Neutrophil (primary cell): ENCODE measurements at regions not wholly inside any gene's neighbourhood (a gene's known extent, or its start where the extent isn't known, plus 50 kb on each side); places are given as distances from the start of the nearest gene placed in this dataset.

ENCODE experiments used
- H3K27ac ChIP-seq: fragments of 200-600 bp; sonication (generic); 2 replicates; pipeline ENCODE4 v1.5.1; 2016; ENCODE audit warnings: mild to moderate bottlenecking, moderate library complexity
- H3K27me3 ChIP-seq: fragments of 200-600 bp; sonication (generic); 2 replicates; pipeline ENCODE4 v1.6.0; 2016; ENCODE audit warnings: mild to moderate bottlenecking
- H3K36me3 ChIP-seq: fragments of 200-600 bp; sonication (generic); 2 replicates; pipeline ENCODE4 v1.5.1; 2017
- H3K4me1 ChIP-seq, 2 experiments: fragments of 200-600 bp in 1 of 2; sonication (generic) in 1 of 2; 1 replicate in 1 of 2; 2 replicates in 1 of 2; pipeline versions ENCODE4 v1.5.1 to v1.6.1; 2013 to 2016; ENCODE audit warnings: low read depth in 1 of 2, low read length in 1 of 2, mild to moderate bottlenecking in 1 of 2, moderate library complexity in 1 of 2; ENCODE audit not compliant: control insufficient read depth in 1 of 2, insufficient read depth in 1 of 2
- H3K4me3 ChIP-seq, 2 experiments: fragments of 200-600 bp in 1 of 2; sonication (generic) in 1 of 2; 1 replicate in 1 of 2; 2 replicates in 1 of 2; pipeline ENCODE4 v1.5.1; 2013 to 2016; ENCODE audit warnings: low read depth in 1 of 2, low read length in 1 of 2, mild to moderate bottlenecking in 1 of 2, moderate library complexity in 1 of 2
- H3K9me3 ChIP-seq: fragments of 200-600 bp; sonication (generic); 2 replicates; pipeline ENCODE4 v1.5.1; 2016
- CTCF ChIP-seq: fragments of 200-600 bp; sonication (generic); IDR thresholded peaks from 2 replicates; pipeline ENCODE4 v1.5.1; 2016; ENCODE audit warnings: antibody characterized with exemption

- no peak overlapping the region for H3K4me3 ChIP-seq
- H3K27ac ChIP-seq: no peak overlapping the region
- no peaks in the 10 kb centered on the region for H3K27me3 ChIP-seq
- H3K4me1 ChIP-seq: no peaks in the 10 kb centered on the region
- no peaks in the 10 kb centered on the region for H3K9me3 ChIP-seq
- no peaks in the 10 kb centered on the region for H3K36me3 ChIP-seq
- TF ChIP-seq CTCF: no peak
Measured at GRCh38 chr9:18240213-18240612, 233.7 kb upstream of the ADAMTSL1 start.

GRCh38 chr9:18245911-18246310 lies 228.0 kb upstream of the ADAMTSL1 start:
- H3K9me3 ChIP-seq: no peaks in the 10 kb centered on the region
- no peak for TF ChIP-seq CTCF
- H3K27me3 ChIP-seq: no peaks in the 10 kb centered on the region
- H3K27ac ChIP-seq: no peak overlapping the region
- no peaks in the 10 kb centered on the region for H3K36me3 ChIP-seq
- H3K4me1 ChIP-seq: no peaks in the 10 kb centered on the region
- H3K4me3 ChIP-seq: no peak overlapping the region

GRCh38 chr9:18250053-18250452 lies 223.9 kb upstream of the ADAMTSL1 start:
- TF ChIP-seq CTCF: no peak
- no peak overlapping the region for H3K4me3 ChIP-seq
- H3K27ac ChIP-seq: no peak overlapping the region
- H3K27me3 ChIP-seq: no peaks in the 10 kb centered on the region
- H3K36me3 ChIP-seq: no peaks in the 10 kb centered on the region
- no peaks in the 10 kb centered on the region for H3K4me1 ChIP-seq
- no peaks in the 10 kb centered on the region for H3K9me3 ChIP-seq

GRCh38 chr9:18253950-18254349 lies 220.0 kb upstream of the ADAMTSL1 start:
- TF ChIP-seq CTCF: no peak
- Histone ChIP-seq H3K4me1 (no peaks in the 10 kb centered on the region), H3K27me3 (no peaks in the 10 kb centered on the region), H3K27ac (no peak overlapping the region), H3K4me3 (no peak overlapping the region), H3K36me3 (no peaks in the 10 kb centered on the region), H3K9me3 (no peaks in the 10 kb centered on the region)

- Histone ChIP-seq H3K9me3 (no peaks in the 10 kb centered on the region), H3K27ac (no peak overlapping the region), H3K27me3 (no peaks in the 10 kb centered on the region), H3K36me3 (no peaks in the 10 kb centered on the region), H3K4me3 (no peak overlapping the region), H3K4me1 (no peaks in the 10 kb centered on the region)
- TF ChIP-seq CTCF: peak; percentile 83
Measured at GRCh38 chr9:18255158-18255629, 218.8 kb upstream of the ADAMTSL1 start.

GRCh38 chr9:18255747-18256146 lies 218.2 kb upstream of the ADAMTSL1 start:
- Histone ChIP-seq H3K27ac (no peak overlapping the region), H3K4me3 (no peak overlapping the region), H3K9me3 (no peaks in the 10 kb centered on the region), H3K4me1 (no peaks in the 10 kb centered on the region), H3K27me3 (no peaks in the 10 kb centered on the region), H3K36me3 (no peaks in the 10 kb centered on the region)
- TF ChIP-seq CTCF: no peak
